GM19351 (cell line): ENCODE measurements at regions not wholly inside any gene's neighbourhood (a gene's known extent, or its start where the extent isn't known, plus 50 kb on each side); places are given as distances from the start of the nearest gene placed in this dataset.
A peak's percentile ranks its signal among the peaks of the same experiment; 100 is the strongest.

Source experiments
- ATAC-seq: cut with Tn5 transposase; IDR thresholded peaks from one replicate; pipeline ENCODE4 v1.9.1; 2021; ENCODE audit warnings: mild to moderate bottlenecking, moderate library complexity; ENCODE audit not compliant: unreplicated experiment

GRCh38 chr4:35950442-35950841 lies 293.9 kb downstream of the ARAP2 start:
- ATAC-seq, result no peak

GRCh38 chr4:35952751-35953150 lies 291.6 kb downstream of the ARAP2 start:
- no peak for ATAC-seq

GRCh38 chr4:35963383-35963782 lies 280.9 kb downstream of the ARAP2 start:
- ATAC-seq, result no peak

GRCh38 chr4:35963974-35964515 lies 280.3 kb downstream of the ARAP2 start:
- ATAC-seq, result no peak

GRCh38 chr4:35965300-35965699 lies 279.0 kb downstream of the ARAP2 start:
- ATAC-seq, result no peak

GRCh38 chr4:35966566-35966965 lies 277.7 kb downstream of the ARAP2 start:
- no peak for ATAC-seq

GRCh38 chr4:35970366-35970960 lies 273.9 kb downstream of the ARAP2 start:
- peak; percentile 73 for ATAC-seq

- no peak for ATAC-seq
These were observed 271.5 kb downstream of the ARAP2 start for GRCh38 chr4:35972814-35973213.

GRCh38 chr4:35975617-35976355 lies 268.5 kb downstream of the ARAP2 start:
- ATAC-seq, result peak; percentile 67

- ATAC-seq, result no peak
These were observed 265.8 kb downstream of the ARAP2 start for GRCh38 chr4:35978551-35978950.

GRCh38 chr4:35982318-35982717 lies 262.0 kb downstream of the ARAP2 start:
- no peak for ATAC-seq

- no peak for ATAC-seq
These were observed 257.8 kb downstream of the ARAP2 start for GRCh38 chr4:35986537-35986936.

- ATAC-seq, result peak; percentile 53
These were observed 250.7 kb downstream of the ARAP2 start for GRCh38 chr4:35993606-35994005.

- no peak for ATAC-seq
These were observed 243.3 kb downstream of the ARAP2 start for GRCh38 chr4:36000941-36001557.

GRCh38 chr4:36003051-36003450 lies 241.3 kb downstream of the ARAP2 start:
- ATAC-seq, result no peak

GRCh38 chr4:36004204-36004851 lies 240.0 kb downstream of the ARAP2 start:
- ATAC-seq, result no peak

GRCh38 chr4:36006226-36006625 lies 238.1 kb downstream of the ARAP2 start:
- no peak for ATAC-seq

GRCh38 chr4:36010397-36010929 lies 233.9 kb downstream of the ARAP2 start:
- ATAC-seq, result no peak

GRCh38 chr4:36011381-36011780 lies 232.9 kb downstream of the ARAP2 start:
- no peak for ATAC-seq

GRCh38 chr4:36012503-36012902 lies 231.8 kb downstream of the ARAP2 start:
- ATAC-seq, result no peak

GRCh38 chr4:36013206-36013605 lies 231.1 kb downstream of the ARAP2 start:
- ATAC-seq, result no peak
